ENCODE measurements at regions not wholly inside any gene's neighbourhood (a gene's known extent, or its start where the extent isn't known, plus 50 kb on each side); places are given as distances from the start of the nearest gene placed in this dataset.

- Histone ChIP-seq H3K9me3 (replicated peaks; ENCODE audit: control insufficient read depth, insufficient read depth, low read depth, low read length) (no peaks in the 10 kb centered on the region), H3K9me1 (ENCODE audit: control insufficient read depth, insufficient read depth, low read length) (no peaks in the 10 kb centered on the region), H3K36me3 (ENCODE audit: control insufficient read depth, insufficient read depth, low read length) (no peaks in the 10 kb centered on the region), H3K4me3 (no peak overlapping the region), H3K79me2 (ENCODE audit: control insufficient read depth, insufficient read depth, low read length) (no peaks in the 10 kb centered on the region), H3K27ac (ENCODE audit: extremely low read depth, low read depth, low read length) (no peak overlapping the region), H4K20me1 (replicated peaks; ENCODE audit: control insufficient read depth, insufficient read depth, low read length) (no peaks in the 10 kb centered on the region), H3K27me3 (ENCODE audit: control insufficient read depth in 2 of 2, insufficient read depth in 2 of 2, low read length in 2 of 2) (no peaks in the 10 kb centered on the region), H2AFZ (ENCODE audit: low read depth, low read length) (no peak overlapping the region), H3K4me2 (ENCODE audit: insufficient read depth, low read length) (no peak overlapping the region), H3K9ac (ENCODE audit: insufficient read depth in 1 of 2, low read depth in 2 of 2, low read length in 2 of 2) (no peak overlapping the region), H3K4me1 (replicated peaks in 1 of 2; ENCODE audit: control insufficient read depth in 2 of 2, insufficient read depth in 2 of 2, low read length in 2 of 2) (peaks cover 0 to 11% of the 10 kb centered on the region in 2 experiments; a peak in 3 of 5 replicates)
- TF ChIP-seq ZNF316 (IDR thresholded peaks at IDR 0.05) (no peak), ZNF146 (CRISPR knock-in tag; IDR thresholded peaks at IDR 0.05; ENCODE audit: unreplicated experiment) (no peak), ZNF41 (CRISPR knock-in tag; conservative IDR thresholded peaks at IDR 0.05) (no peak), YY1 (IDR thresholded peaks at IDR 0.05; ENCODE audit: borderline replicate concordance in 1 of 3, control insufficient read depth in 1 of 3, extremely low read depth in 1 of 3, insufficient read depth in 3 of 3, insufficient read length in 1 of 3, insufficient replicate concordance in 2 of 3, low read depth in 1 of 3, low read length in 2 of 3) (no peak), ZNF140 (CRISPR knock-in tag; IDR thresholded peaks at IDR 0.05) (no peak), NR4A1 (CRISPR knock-in tag; IDR thresholded peaks at IDR 0.05) (no peak), NR4A1 (tag; IDR thresholded peaks at IDR 0.05) (no peak), SIRT6 (IDR thresholded peaks at IDR 0.05; ENCODE audit: low read depth, low read length) (no peak), NFXL1 (CRISPR knock-in tag; IDR thresholded peaks at IDR 0.05) (no peak), ZNF174 (CRISPR knock-in tag; IDR thresholded peaks at IDR 0.05) (no peak), ZNF785 (CRISPR knock-in tag; IDR thresholded peaks at IDR 0.05) (no peak), ZFP1 (CRISPR knock-in tag; IDR thresholded peaks at IDR 0.05) (no peak), SNRNP70 (optimal IDR thresholded peaks at IDR 0.05; ENCODE audit: low read depth, low read length) (no peak), ZFX (CRISPR knock-in tag; IDR thresholded peaks at IDR 0.05) (no peak), JUN (IDR thresholded peaks at IDR 0.05; ENCODE audit: borderline replicate concordance, low read depth, low read length) (no peak), JUN (CRISPR knock-in tag; IDR thresholded peaks at IDR 0.05; ENCODE audit: borderline replicate concordance) (no peak), POLR3A (IDR thresholded peaks at IDR 0.05; ENCODE audit: borderline replicate concordance, extremely low read depth, insufficient read depth, insufficient read length) (no peak), ZNF609 (CRISPR knock-in tag; IDR thresholded peaks at IDR 0.05; ENCODE audit: borderline replicate concordance) (no peak), FOXP1 (CRISPR knock-in tag; IDR thresholded peaks at IDR 0.05) (no peak)
- BruUV-seq (replicated peaks), result no TSS peak
- intact Hi-C loops (cut with micrococcal nuclease) (loop anchor here (10.0 kb wide), 1 partner anchor 136 kb away; no protein-coding TSS in a partner anchor), in situ Hi-C loops (cut with MboI) (no loop called here)
- ATAC-seq (no peak), DNase-seq (ENCODE audit: extremely low read depth in 1 of 4, low spot score in 3 of 4) (no peak), FAIRE-seq (no peak)
- POLR2A ChIA-PET, result no interaction called here
- CTCF ChIA-PET (ENCODE audit: low intra/inter-chr PET ratio), result no interaction called here
- 28% methylated on average over 6 of the region's 6 CpGs for WGBS (ENCODE audit: insufficient coverage, low coverage, missing lambda C conversion rate)
Measured at GRCh38 chr5:56410696-56411095, 177.6 kb upstream of the ANKRD55 start.

Data from K562 (cell line).